ENCODE measurements at regions not wholly inside any gene's neighbourhood (a gene's known extent, or its start where the extent isn't known, plus 50 kb on each side); places are given as distances from the start of the nearest gene placed in this dataset.
"Not testable (repeated sequence)": the region's sequence is repeated elsewhere in the genome, so short reads cannot be mapped to it uniquely, and the experiment has no call there.

DNA sequence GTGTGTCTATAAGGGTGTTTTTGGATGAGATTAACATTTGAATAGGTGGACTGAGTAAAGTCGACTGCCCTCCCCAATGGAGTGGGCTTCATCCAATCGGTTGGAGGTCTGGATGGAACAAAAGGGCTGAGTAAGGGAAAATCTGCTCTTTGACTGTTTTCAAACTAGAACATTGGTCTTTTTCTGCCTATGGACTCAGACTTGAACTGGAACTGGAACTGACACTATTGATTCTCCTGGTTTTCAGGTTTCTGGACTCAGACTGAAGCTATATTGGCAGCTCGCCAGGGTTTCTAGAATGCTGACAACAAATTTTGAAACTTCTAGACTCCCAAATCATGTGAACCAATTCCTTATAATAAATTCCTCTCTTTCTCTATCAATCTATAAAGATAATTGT lies 498.9 kb upstream of the EPHA7 start:
- DNase-seq, result no peak

DNA sequence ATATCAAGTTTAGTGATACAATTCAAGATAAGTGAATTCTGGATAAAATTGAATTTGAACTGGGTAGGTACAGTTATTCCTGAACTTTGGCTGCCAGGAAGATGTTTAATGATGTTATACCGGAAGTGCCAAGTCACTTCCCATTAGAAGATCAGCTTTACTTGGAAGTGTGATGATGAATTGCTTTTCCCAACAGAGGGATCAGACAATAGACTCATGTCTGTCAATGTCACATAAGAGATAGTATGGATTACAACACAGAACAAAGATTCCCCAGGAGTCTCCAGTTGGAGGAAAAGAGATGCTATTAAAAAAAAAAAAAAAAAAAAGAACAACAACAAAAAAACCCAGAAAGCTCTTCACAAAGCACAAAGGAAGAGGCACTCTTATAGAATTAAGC lies 497.9 kb upstream of the EPHA7 start:
- DNase-seq, result no peak

DNA sequence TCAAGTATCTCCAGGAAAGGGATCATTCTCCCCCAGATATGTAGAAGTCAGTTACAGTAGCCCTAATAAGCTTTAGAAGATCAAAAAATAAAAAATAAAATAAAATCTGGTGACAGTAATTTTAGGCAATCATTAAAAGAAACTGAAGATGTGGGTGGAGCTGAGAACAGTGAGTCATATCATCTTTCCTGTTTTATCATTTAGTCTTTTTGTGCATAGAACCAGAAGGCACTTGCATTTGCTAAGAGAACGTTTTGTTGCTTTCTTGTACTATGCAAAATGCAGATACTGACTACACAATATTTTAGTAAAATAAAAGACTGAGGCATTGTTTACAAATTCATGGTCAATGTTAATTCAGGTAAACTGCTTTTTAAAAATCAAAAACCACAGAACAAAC lies 497.4 kb upstream of the EPHA7 start:
- DNase-seq, result no peak

GRCh38 chr6:93915961-93916360 lies 496.6 kb upstream of the EPHA7 start:
- no peak for DNase-seq

DNA sequence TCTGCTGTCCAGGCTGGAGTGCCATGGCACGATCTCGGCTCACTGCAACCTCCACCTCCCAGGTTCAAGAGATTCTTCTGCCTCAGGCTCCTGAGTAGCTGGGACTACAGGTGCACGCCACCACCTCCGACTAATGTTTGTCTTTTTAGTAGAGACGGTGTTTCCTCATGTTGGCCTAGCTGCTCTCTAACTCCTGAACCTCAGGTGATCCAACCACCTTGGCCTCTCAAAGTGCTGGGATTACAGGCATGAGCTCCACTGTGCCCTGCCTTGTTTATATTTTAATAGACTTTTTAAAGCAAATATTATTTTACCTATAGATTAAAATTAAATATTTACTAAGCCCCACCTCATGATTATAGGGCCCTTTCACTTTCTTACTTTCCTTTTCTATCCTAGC lies 483.2 kb upstream of the EPHA7 start:
- no peak for DNase-seq

GRCh38 chr6:93900142-93900541 lies 480.8 kb upstream of the EPHA7 start:
- DNase-seq, result no peak

DNA sequence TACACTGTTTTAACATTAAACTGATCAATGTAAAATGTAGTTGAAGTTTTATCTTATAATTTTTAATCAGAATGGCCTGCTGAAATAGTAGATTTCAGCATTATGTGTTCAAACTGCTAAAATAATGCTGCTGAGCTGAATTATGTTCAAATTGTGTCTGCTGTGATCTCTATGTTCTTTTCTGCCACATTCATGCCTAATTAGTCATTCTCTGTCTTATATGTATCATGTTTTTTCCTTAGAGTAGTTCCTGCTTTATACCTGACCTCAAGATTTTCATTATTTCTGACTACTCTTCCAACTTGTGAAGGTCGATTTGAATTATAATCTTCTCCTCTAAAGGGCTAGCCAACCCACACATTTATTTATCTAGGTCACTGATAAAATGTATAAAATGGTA lies 476.7 kb upstream of the EPHA7 start:
- DNase-seq, result no peak

DNA sequence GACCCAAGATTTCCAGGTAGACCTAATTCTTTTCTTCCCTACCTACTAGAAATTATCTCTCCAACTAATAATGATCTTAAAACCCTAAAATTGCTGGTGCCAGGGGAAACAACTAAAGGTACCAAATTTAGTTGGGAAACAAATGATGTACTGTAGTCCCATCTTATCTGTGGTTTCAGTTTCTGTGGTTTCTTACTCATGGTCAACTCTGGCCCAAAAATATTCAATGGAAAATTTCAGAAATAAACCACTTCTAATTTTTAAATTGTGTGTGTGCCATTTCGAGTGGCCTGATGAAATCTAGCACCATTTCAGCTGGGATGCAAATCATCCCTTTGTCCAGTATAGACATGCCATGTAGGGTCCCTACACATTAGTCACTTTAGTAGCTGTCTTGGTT lies 475.2 kb upstream of the EPHA7 start:
- no peak for DNase-seq

DNA sequence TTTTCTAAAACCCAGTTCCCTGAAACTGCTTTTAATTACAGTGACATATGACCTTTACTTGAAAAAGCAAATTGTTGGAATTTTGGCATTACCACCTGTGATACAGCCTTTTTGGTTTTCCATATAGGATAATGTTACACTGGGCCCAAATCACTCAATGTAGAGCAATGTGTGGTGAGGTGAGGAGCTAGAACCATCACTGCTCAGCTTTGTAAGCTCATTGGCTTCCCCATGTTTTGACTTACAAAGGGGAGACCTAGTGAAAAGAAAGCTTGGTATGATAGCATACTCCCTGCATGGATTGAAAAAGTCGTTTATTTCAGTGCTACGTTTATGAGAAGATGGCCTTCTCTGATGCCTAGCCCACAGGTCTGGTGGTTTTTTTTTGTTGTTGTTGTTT lies 470.4 kb upstream of the EPHA7 start:
- DNase-seq, result no peak

- DNase-seq, result no peak
Measured at GRCh38 chr6:93886416-93886815, 467.1 kb upstream of the EPHA7 start.

GRCh38 chr6:93859971-93860370 lies 440.6 kb upstream of the EPHA7 start:
- no peak for DNase-seq

GRCh38 chr6:93858213-93858612 lies 438.9 kb upstream of the EPHA7 start:
- no peak for DNase-seq

DNA sequence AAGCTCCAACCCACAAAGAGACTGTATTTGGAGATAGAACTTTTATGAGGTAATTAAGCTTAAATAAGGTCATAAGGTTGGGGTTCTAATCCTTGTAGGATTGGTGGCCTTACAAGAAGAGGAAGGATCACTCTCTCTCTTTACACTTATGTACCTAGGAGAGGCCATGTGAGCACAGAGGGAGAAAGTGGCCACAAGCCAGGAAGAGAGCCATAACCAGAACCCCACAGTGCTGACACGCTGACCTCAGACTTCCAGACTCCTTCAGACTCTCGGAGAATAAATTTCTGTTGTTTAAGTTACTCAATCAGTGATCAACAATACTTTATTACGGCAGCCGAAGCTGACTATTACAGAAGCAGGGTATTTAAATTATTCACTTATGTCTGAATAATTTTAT lies 430.5 kb upstream of the EPHA7 start:
- DNase-seq, result no peak

GRCh38 chr6:93848031-93848742 lies 428.8 kb upstream of the EPHA7 start:
- no peak for DNase-seq

DNA sequence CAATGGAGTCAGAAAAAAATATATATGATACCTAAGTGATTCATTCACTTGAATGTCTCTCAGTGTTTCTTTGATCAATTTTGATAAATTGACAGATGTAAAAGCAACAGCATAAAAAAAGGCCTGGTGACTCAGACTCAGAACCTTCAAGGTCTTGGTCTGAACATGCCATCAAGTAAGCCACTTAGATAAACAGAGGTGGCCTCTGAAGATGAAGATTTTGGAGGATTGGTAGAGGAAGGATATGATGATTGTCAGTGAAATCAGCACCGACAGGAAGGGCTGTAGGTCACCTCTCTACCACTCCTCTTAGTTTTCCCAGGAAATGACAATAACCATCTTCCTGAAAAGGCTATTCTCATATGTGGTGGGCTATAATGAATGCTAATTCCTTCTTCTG lies 422.8 kb upstream of the EPHA7 start:
- no peak for DNase-seq

- DNase-seq, result not testable (repeated sequence)
Measured at GRCh38 chr6:93835451-93836145, 416.2 kb upstream of the EPHA7 start.

GRCh38 chr6:93835026-93835425 lies 415.7 kb upstream of the EPHA7 start:
- not testable (repeated sequence) for DNase-seq

DNA sequence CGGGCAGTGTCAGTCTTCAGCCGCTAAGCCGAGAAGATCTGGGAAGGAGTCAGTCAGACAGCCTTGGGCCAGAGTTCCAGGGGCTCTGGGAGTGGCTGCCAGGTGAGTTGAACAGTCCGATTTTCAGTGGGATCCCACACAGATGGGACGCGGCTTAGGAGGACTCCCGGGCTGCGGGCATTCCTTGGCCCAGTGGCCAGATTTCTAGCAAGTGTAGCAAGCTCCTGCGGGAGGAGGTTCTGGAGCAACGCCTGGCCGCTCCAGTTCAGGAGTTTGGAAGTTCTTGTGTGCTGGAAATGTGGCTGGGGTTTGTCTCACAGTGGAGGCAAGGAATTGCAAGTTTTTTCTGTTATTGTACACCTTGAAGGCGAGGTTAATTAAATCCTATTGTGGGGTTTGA lies 414.0 kb upstream of the EPHA7 start:
- not testable (repeated sequence) for DNase-seq

DNA sequence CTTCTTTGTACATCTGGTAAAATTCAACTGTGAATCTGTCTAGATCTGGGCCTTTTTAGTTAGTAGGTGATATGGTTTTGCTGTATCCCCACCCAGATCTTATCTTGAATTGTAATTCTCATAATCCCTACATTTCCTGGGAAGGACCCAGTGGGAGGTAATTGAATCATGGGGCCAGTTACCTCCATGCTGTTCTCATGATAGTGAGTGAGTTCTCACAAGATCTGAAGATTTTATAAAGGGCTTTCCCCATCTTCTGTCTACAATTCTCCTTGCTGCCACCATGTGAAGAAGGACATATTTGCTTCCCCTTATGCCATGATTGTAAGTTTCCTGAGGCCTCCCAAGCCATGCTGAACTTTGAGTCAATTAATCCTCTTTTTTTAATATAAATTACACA lies 410.4 kb upstream of the EPHA7 start:
- not testable (repeated sequence) for DNase-seq

GRCh38 chr6:93829009-93829408 lies 409.6 kb upstream of the EPHA7 start:
- no peak for DNase-seq

DNA sequence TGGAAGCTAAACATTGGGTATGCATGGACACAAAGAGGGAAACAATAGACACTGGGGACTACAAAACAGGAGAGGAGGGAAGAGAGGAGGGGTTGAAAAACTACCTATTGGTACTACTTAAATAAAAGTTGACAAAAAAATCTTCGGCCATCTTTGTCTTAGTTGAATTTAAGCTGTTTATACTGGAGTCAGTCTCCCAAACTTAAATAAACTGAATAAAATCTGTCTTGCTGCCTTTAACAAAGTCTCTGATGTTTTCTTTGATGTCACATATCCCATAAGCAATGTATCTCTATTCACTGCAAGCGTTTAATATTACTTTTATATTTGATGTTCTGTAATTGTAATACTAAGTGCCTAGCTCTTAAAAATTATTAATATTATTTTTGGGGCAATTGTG lies 409.2 kb upstream of the EPHA7 start:
- DNase-seq, result no peak

DNA sequence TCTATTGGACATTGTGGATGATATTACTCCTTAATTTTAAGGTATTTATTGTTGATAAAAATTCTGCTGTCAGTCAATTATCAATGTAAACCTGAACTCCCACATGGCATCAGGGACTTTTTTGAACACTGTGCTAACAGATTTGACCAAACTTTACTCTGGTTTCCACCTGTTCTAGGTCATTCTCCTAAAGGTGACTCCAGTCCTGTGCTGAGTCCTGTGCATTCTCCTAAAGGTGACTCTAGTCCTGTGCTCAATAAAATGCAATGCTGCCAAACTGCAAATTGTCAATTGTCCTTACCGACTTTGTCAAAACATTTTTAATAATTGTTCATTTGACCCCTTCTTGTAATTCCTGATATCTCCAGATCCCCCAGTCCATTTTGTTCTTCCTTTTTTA lies 408.4 kb upstream of the EPHA7 start:
- DNase-seq, result no peak

DNA sequence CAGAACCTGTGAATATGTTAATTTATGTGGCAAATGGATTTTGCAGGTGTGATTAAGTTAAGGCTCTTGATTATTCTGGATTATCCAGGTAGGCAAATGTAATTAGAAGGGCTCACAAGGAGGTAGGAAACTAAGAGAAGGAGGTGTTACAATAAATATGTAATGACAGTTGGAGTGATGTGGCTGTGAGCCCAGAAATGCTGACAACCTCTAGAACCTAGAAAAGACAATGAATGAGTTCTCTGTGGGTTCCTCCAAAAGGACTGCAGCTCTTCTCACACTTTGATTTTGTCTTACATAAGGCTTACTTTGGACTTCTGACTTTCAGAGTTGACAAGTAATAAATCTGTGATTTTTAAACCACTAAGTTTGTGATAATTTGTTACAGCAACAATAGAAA lies 406.6 kb upstream of the EPHA7 start:
- DNase-seq, result no peak

DNA sequence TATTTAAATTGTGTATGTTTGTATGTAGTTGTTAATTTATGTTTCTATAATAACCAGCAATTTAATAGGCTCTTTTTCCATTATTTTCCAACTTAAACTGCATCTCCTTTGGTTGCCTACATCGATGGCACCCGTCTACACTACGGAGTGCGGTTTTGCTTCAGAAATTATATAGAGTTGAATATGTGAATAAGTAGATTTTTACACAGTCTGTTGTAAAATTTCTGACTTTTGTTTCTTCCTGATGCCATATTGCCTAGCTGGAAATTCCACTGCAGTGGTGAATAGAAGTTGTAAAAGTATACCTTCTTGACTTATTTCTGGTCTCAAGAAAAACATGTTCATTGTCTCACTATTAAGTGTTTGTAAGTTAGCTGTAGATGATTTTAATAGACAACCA lies 404.1 kb upstream of the EPHA7 start:
- DNase-seq, result no peak

All from right forelimb (tissue), 1 donor.